ENCODE measurements at regions not wholly inside any gene's neighbourhood (a gene's known extent, or its start where the extent isn't known, plus 50 kb on each side); places are given as distances from the start of the nearest gene placed in this dataset.
"Not testable (repeated sequence)": the region's sequence is repeated elsewhere in the genome, so short reads cannot be mapped to it uniquely, and the experiment has no call there.

DNA sequence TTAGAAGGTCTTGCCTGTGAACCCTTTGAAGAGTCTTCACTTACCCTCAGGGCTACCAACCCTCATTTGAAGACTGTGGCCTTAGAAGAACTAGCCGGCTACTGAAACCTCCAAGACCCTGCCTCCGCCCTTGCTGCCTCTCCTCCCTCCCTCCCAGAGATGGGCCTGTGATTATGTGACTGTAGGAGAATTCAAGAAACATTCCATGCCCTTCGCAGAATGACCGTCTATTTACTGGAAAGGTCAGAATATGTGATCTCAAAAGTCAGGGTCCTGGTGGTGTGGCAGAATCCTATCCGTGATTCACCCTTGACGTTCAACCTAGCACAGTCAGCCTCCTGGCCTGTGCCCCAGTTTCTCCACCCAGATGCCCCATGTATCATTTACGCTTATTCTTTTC is 109.6 kb downstream of the CTNND1 start:
- DNase-seq = no peak

DNA sequence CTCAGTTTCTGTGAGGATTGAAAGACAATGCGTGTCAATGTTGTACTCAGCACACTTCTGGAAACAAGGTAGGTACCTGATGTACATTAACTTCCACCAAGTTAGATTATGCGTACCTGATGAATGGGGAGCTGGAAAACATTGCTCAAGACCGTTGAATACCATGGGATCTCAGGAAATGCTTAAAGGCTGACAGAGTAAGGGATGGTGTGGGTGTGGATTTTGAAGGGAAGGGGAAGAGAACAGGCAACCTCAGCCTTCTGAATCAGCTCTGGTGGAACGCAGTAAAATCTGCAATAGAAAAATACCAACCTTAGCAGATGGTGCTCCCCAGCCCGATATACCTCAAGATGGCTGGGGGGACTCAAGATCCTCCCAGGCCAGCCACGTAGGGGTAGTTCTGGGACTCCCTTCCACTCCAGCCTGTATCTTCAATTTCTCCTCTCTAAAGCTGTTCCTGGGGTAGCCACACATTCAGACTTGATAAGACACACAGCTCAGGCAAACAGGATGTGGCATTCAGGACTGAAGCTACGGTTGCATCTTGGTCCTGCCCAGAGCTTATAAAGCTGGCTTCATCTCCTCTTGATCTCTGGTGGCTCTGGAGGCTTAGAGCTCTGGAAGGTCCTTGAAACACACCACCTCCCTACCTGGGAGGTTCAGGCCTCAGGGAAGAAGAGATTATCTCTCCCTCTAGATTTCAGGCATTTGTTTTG is 111.8 kb downstream of the CTNND1 start:
- DNase-seq = no peak

DNA sequence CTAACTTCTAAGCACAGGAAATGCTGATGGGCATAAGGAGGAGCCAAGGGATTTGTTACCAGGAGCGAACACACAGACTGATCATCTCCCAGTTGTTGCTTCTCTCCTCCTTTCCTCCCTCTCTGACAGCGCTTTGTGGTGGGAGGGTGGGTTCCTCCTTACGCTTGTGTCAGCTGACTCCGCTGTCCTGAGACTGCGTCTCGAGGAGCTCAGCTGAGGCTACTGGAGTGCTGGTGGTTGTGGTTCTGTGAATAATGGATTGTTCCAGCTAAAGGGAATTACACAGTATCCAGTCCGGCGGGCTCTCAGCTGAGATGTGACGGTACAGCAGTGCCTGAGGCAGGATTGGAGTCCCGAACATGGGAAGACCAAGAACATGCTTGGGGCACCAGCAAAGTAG is 113.4 kb downstream of the CTNND1 start:
- no peak for DNase-seq

DNA sequence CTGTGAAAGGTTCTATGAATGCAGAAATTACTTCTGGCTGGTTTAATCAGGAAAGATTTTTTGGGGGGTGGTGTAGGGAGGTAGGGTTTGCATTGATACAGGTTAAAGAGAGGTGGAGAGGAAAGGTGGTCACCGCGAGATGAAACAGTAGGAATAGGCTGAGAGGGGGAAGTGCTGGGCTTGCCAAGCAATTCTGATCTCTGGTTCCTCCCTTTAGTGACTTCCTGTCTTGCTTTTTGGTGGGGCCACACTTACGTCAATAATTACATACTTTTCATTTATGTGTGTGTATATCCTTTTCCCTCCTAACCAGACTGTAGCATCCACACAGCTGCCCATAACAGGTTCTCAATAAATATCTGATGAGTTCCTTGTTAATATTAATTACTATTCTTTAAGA is 120.0 kb downstream of the CTNND1 start:
- no peak for DNase-seq

DNA sequence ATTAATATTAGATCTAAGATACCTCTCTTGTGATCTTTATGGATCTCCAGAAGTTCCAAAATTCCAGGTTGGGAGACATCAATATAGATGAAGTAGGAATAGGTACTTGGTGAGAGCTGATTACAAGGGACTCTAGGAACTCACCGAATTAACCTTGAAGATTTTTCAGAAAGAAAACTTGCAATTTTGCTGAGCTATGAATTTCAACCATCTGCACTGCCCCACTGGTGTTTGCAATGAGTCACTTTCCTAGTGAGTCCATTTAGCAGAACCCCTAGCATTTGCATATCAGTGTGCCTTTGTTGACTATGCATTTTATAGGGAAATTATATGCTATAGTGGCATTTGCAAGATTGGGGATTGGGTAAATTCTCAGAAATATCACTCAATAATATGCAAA is 122.0 kb downstream of the CTNND1 start:
- DNase-seq = no peak

DNA sequence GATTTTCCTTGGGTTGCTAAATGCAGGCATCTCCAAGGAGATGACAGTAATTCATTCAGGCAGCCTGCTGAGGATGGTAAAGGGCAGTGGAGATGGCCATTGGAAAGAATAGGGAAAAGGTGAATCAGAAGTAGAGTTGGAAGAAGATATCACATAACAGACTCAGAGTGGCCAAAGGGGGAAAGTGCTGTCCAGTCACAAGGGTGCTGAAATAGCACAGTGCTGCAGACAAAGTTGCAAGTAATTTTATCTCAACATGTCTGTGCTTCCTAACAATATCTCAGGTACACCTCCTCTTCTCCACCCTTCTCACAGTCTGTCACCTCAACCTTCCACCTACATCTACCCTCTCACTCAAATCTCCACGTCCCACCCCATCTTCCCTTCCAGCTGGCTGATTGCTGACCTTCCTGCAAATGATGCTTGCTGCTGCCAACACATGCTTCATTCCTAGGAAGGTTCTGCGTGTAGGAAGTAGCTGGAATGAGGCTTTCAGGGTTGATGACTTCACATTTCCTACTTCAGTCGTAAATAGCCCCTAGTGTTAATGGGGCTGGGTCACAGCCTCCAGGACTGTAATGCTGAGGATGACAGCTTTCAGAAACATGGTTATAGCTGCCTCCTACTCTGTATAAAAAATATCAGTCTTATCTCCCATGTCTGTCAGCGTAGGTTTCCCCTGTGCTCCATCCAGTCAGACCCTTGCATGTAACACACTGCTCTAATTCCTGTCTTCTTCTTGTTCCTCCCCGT is 123.9 kb downstream of the CTNND1 start:
- DNase-seq = no peak

DNA sequence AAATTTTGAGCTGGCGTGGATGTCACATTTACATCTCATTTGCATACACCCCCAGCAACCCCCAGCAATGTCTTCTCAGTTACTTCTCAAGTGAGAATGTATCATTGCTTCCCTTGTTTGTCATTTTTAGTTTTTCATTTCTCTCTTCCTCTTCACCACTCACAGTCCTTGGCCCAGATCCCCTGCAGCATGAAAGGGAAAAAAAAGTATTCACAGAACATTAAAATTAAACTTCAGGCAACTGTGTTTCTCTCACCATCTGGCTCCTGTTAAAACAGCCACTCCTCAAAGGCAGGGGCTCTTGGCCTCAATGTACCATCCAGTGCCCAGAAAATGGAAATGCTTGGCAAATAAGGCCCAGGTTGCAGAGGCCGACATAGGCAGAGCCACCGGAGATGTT is 126.8 kb downstream of the CTNND1 start:
- no peak for DNase-seq

DNA sequence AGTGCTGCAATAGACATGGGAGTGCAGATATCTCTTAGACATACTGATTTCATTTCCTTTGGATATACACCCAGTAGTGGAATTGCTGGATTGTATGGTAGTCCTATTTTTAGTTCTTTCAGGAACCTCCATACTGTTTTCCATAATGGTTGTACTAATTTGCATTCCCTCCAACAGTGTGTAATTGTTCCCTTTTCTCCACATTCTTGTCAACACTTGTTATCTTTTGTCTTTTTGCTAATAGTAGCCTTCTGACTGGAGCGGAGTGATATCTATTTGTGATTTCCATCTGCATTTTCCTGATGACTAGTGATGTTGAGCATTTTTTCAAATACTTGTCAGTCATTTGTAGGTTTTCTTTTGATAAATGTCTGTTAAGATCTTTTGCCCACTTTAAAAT is 128.9 kb downstream of the CTNND1 start:
- no peak for DNase-seq

DNA sequence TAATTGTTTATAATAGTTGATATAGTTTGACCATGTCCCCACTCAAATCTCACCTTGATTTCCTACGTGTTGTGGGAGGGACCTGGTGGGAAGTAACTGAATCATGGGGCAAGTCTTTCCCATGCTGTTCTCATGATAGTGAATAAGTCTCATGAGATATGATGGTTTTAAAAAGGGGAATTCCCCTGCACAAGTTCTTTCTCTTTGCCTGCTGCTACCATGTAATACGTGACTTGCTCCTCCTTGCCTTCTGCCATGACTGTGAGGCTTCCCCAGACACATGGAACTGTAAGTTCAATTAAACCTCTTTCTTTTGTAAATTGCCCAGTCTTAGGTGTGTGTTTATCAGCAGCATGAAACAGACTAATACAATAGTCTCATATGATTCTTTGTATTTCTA is 130.5 kb upstream of the OR9Q1 start:
- not testable (repeated sequence) for DNase-seq

DNA sequence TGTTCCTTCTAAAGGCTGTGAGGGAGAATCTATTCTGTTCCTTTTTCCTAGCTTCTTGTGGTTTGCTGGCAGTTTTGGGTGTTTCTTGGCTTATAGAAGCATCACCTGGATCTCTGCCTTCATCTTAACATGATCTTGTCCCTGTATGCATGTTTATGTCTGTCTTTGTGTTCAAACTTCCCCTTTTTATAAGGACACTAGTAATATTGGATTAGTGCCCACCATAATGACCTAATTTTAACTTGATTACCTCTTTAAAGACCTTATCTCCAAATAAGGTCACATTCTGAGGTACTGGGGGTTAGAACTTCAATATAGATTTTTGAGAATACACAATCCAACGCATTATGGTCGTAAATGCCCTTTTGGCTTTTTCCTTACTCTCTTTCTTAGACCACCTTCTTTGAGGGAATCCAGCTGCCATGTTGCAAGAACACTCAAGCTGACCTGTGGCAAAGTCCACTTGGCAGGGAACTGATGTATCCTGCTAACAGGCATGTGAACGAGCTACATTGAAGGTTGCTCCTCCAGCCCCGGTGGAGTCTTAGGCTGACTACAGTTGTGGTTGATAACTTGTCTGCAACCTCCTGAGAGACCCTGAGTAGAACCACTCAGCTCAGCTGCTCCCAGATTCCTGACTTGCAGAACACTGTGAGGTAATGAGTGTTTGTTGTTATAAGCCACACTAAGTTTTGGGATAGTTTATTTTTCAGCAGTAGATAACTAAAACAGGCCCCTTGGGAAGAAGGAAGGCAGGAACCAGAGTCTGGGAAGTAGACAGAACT is 127.1 kb upstream of the OR9Q1 start:
- no peak for DNase-seq

DNA sequence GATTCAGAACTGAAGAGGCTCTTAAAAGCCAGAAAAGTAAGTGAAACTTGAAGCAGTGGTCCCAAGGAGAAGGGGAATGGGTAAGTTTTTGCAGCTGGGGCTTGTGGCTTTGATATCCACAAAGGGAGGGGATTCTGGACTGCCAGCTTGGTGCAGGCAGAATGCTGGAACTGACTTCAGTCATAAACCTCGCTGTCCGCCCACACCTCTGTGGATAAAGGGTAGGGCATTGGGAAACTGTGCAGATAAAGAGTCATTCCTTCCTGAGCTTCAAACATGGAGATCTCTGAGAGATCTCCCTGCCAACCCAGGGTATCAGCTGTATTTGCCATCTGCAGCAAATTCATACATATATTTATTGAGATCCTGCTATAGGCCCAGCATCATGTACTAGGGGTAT is 124.3 kb upstream of the OR9Q1 start:
- no peak for DNase-seq

DNA sequence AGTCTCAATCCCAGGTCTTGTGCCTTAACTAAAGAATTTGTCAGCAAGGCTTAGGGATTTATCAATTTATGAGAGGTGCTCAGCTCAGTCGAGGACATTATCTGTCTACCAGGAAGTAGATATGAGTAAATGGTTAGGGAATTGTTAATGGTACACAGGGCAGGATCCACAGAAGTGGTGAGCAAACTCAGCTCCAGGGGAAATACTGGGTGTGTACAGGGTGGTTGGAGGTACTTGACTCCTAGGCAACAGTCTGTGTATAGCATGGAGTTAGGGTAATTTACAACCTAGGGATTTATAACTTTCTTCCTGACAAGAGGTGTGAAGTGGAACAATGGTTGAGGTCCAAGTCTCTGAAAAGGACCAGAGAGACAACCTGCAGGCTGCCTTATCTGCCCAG is 123.4 kb upstream of the OR9Q1 start:
- DNase-seq = no peak

DNA sequence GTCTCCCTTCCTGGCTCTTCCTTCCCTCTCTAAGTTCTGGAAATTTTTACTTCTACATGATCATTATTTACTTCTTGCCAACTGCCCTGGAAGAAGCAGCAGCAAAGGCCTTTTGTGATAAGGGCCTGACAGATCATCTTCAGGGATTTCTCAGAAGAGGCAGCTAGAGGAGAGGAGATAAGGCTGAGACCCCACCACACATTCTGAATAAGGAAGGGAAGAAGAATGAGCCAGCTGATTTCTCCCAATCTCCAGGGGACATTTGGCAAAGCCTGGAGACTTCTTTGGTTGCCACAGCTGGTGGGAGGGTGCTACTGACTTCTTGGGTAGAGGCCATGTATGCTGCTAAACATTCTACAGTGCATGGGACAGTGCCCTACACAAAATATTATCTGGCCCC is 122.4 kb upstream of the OR9Q1 start:
- no peak for DNase-seq

DNA sequence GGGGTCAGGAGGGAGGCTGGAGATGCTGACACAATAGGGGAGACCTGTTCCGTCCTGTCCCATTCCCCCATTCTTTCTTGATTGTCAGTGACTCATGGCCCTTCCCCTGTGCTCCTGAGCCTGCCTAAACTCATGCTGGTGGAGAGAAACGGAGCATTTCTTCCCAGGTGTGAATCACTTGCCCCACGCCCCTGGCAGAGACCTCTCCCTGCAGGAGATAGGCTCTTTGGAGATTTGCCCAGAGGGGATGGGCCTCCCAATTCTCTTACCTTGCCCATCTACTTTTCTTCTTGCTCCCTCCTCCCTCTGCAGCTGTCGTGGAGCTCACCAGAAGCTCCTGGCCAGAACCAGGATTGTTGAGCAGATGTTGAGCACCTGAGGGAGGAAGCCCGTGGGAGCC is 121.9 kb upstream of the OR9Q1 start:
- DNase-seq = no peak

DNA sequence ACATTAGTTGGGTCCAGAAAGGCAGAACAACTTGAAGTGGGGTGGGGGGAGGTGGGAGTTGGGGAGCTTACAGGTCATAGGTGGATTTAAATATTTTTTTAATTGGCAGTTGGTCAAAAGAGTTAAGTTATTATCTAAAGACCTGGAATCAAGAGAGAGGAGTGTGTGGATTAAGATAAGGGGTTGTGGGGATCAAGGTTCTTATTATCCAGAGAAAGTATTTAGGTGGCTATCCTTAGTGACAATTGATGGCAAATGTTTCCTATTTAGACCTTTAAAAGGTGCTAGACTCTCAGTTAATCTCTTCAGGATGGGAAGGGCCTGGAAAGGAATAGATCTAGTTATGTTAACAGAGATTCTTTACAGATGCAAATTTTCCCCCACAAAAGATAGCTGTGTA is 120.7 kb upstream of the OR9Q1 start:
- DNase-seq = no peak

DNA sequence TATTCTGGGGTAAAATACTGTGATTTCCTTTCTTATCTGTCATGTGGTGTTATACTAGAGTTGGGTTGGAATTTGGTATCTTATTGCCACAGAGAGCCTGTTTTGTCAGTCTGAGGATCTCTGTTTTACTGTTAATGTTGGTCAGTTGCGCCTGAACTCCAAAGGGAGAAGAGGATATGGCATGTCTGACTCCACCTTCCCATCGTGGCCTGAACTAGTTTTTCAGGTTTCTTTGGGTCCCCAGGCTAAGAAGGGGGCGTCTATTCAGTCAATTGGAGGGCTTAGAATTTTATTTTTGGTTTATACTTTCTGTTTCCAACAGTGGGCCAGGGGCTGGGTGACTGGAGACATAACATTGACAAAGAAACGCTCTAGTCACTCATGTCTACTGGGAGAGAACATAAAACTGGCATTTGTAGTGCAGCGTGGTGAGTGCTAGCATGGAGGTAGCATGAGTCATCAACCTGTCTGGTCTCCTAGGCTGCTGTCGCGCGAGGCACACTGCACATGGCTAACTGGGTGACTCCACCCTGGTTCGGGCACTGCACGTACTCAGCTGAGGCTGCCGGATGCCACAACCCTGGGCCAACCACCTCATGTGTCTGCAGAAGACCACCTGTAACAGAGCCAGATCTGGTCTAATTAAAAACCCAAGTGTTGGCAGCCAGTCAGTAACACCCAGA is 120.1 kb upstream of the OR9Q1 start:
- DNase-seq = peak in 1 of 5 donors; percentile 11

DNA sequence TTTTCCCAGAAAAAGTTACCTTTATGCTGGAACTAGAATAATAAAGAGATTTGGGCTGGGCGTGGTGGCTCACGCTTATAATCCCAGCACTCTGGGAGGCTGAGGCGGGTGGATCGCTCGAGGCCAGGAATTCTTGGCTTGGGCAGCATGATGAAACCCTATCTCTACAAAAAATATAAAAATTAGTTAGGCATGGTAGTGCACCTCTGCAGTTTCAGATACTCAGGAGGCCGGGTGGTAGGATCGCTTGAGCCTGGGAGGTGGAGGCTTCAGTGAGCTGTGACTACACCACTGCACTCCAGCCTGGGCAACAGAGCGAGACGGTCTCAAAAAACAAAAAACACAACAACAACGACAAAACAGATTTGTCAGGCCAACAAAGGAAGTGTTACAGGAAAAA is 119.3 kb upstream of the OR9Q1 start:
- DNase-seq = no peak

DNA sequence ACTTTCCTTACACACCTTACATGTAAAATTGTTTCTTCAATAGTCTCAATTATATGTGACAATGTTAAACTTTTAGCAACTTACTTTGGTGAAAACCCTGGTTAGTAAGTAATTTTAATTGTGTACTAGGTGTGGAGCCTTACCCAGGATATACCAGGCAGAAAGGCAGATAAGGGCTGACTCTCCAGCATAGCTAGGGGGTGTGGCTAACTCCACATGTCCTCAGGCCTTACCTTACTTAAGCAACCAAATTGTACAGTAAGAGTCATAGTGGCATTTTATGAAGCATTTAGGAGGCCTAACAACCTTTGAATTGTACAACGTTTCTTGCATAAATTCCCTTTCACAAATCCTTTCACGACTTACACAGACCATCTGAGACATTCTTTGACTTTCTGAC is 118.2 kb upstream of the OR9Q1 start:
- no peak for DNase-seq

DNA sequence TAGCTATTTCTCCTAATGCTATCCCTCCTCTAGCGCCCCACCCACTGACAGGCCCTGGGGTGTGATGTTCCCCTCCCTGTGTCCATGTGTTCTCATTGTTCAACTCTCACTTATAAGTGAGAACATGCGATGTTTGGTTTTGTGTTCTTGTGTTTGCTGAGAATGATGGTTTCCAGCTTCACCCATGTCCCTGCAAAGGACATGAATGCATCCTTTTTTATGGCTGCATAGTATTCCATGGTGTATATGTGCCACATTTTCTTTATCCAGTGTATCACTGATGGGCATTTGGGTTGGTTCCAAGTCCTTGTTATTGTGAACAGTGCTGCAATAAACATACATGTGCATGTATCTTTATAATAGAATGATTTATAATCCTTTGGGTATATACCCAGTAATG is 115.3 kb upstream of the OR9Q1 start:
- not testable (repeated sequence) for DNase-seq

DNA sequence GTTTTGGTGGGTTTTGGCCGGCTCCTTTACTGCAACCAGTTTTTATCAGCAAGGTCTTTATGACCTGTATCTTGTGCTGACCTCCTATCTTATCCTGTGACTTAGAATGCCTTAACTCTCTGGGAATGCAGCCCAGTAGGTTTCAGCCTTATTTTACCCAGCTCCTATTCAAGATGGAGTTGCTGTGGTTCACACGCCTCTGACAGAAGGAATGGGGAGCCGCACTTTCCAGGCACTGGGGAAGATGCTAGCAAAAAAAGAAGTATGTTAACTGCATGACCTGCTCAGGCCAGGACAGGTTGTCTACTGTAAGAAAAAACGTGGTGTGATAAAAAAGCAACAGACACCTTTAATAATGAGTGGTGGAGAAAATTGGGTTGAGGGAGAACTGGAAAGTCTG is 112.2 kb upstream of the OR9Q1 start:
- not testable (repeated sequence) for DNase-seq

DNA sequence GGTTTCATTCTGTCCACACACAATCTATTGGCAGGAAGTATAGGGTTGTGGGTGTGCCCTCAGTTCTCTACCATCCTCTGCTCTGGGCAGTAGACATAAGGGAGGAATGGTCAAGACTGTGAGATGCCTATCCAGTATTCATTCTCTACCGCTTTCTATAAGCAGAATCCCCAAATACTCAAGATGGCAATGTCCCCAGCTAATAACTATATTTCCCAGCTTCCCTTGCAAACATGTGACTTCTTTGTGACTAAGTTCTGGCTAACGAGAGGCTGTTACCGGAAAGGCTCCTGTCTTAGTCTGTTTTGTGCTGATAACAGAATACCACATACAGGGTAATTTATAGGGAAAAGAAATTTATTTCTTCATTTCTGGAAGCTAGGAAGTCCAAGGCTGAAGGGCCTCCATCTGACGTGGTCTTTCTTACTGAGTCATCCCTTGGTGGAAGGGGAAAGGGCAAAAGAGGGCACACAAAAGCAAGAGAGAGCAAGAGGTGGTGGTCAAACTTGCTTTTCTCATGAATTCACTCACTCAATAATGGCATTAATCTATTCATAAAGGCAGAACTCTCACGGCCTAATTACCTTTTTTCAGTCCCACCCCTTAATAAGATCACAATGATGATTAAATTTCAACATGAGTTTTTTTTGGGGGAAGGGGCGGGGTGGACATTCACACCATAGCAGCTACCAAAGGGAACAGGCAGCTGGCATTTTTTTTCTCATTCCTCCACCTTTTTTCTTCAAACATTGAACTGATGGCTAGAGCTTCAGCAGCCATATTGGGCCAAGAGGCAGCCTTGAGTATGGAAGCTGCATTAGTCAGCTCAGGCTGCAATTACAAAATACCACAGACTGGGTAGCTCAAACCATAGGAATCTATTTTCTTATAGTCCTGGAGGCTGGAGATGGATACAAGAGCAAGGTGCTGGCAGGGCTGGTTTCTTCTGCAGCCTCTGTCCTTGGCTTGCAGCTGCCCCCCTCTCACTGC is 109.7 kb upstream of the OR9Q1 start:
- no peak for DNase-seq

DNA sequence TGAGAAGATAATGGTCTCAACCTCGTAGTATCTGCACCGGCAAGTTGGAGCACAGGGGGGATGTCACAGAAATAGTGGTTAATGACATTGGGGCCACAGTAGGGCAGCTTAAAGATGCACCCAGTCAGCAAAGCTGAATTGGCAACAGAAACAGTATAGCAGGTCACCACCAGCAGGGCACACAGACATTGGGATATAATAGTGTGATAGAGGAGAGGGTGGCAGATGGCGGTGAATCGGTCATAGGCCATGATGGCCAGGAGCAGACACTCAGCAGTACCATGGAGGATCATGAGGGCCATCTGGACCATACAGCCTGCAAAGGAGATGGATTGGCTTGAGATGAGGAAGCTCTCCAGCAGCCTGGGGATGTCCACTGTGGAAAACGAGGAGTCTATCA is 106.0 kb upstream of the OR9Q1 start:
- no peak for DNase-seq

Measured in T-helper 1 cell (primary cell).